ENCODE measurements at regions not wholly inside any gene's neighbourhood (a gene's known extent, or its start where the extent isn't known, plus 50 kb on each side); places are given as distances from the start of the nearest gene placed in this dataset.

GRCh38 chr2:234705108-234705507 lies 208.2 kb upstream of the ARL4C start:
- no peak for DNase-seq
- Histone ChIP-seq H3K23me2 (ENCODE audit: insufficient read length, low read depth, low read length, poor library complexity, severe bottlenecking) (no peaks in the 10 kb centered on the region), H4K20me1 (ENCODE audit: control insufficient read depth, insufficient read depth, insufficient read length) (no peaks in the 10 kb centered on the region), H3K4ac (ENCODE audit: low read depth, low read length) (no peak overlapping the region), H3K27me3 (ENCODE audit: insufficient read depth, low read length) (no peaks in the 10 kb centered on the region; the same call in 1 of the 2 replicates), H4K91ac (ENCODE audit: insufficient read length, low read depth, low read length) (no peak overlapping the region), H2BK20ac (ENCODE audit: low read depth, low read length, poor library complexity, severe bottlenecking) (no peak overlapping the region), H3K79me2 (ENCODE audit: insufficient read depth, low read length) (no peaks in the 10 kb centered on the region), H3K56ac (ENCODE audit: insufficient read length, low read depth, low read length) (no peak overlapping the region), H2AFZ (ENCODE audit: low read length) (no peak overlapping the region), H3K4me2 (ENCODE audit: insufficient read depth, insufficient read length, low read length) (no peak overlapping the region), H3K27ac (ENCODE audit: insufficient read length, low read depth, low read length) (no peak overlapping the region), H3K4me1 (ENCODE audit: insufficient read depth, low read length) (peaks cover 21% of the 10 kb centered on the region; the same call in 1 of the 2 replicates), H2BK12ac (ENCODE audit: insufficient read length, low read depth, low read length) (no peak overlapping the region), H4K5ac (ENCODE audit: insufficient read length, low read depth, low read length) (no peak overlapping the region), H2BK15ac (ENCODE audit: low read depth, low read length) (no peak overlapping the region), H3K14ac (ENCODE audit: insufficient read depth, low read length) (no peak overlapping the region), H3K9me3 (ENCODE audit: control insufficient read depth, low read depth, low read length) (no peaks in the 10 kb centered on the region), H2AK5ac (ENCODE audit: insufficient read length, low read length) (no peak overlapping the region), H2BK5ac (ENCODE audit: insufficient read length, low read length) (no peak overlapping the region), H3T11ph (ENCODE audit: low read length) (no peak overlapping the region), H3K79me1 (ENCODE audit: insufficient read depth, low read depth, low read length, poor library complexity, severe bottlenecking) (no peaks in the 10 kb centered on the region), H3K18ac (ENCODE audit: insufficient read length, low read depth, low read length) (no peak overlapping the region), H4K8ac (replicated peaks; ENCODE audit: insufficient read length, low read depth, low read length) (no peak overlapping the region), H3K23ac (ENCODE audit: insufficient read length, low read depth, low read length) (no peak overlapping the region), H3K9ac (ENCODE audit: extremely low read depth, insufficient read length, low read length) (no peak overlapping the region), H2BK120ac (ENCODE audit: low read depth, low read length, poor library complexity, severe bottlenecking) (no peak overlapping the region)
- H3K36me3 Mint-ChIP-seq (ENCODE audit: insufficient read depth in 1 of 3, low read depth in 3 of 3) = no peaks in the 10 kb centered on the region; a peak in 1 of 7 replicates
- H3K4me3 Mint-ChIP-seq = no peak overlapping the region
- H3K9me3 Mint-ChIP-seq = peaks cover 1 to 3% of the 10 kb centered on the region in 2 experiments; a peak in 2 of 5 replicates
- peaks cover 41 to 44% of the 10 kb centered on the region in 2 experiments for H3K4me1 Mint-ChIP-seq
- no peak overlapping the region for H3K27ac Mint-ChIP-seq
- no peak for TF ChIP-seq CTCF (conservative IDR thresholded peaks at IDR 0.05)
- H3K27me3 Mint-ChIP-seq (ENCODE audit: low read depth) = peaks cover 7% of the 10 kb centered on the region
- WGBS (ENCODE audit: extremely low coverage, insufficient read length, low lambda C conversion rate) = no CpG with 5 or more reads among the region's 3 CpGs
